H1 (cell line): ENCODE measurements at regions not wholly inside any gene's neighbourhood (a gene's known extent, or its start where the extent isn't known, plus 50 kb on each side); places are given as distances from the start of the nearest gene placed in this dataset.

Source experiments
- EP300 ChIP-seq, 2 experiments: IDR thresholded peaks; 1 replicate in 1 of 2; 2 replicates in 1 of 2; pipeline ENCODE4 v1.6.1; 2011 to 2012; ENCODE audit warnings: low read depth in 2 of 2, low read length in 2 of 2, mild to moderate bottlenecking in 2 of 2, borderline replicate concordance in 1 of 2, inconsistent platforms in 1 of 2, moderate library complexity in 1 of 2
- TAF1 ChIP-seq: IDR thresholded peaks from 2 replicates; pipeline ENCODE4 v1.6.1; 2011; ENCODE audit warnings: mild to moderate bottlenecking, low read depth, low read length

- no peak for TF ChIP-seq TAF1
- no peak for TF ChIP-seq EP300 (IDR thresholded peaks at IDR 0.05; ENCODE audit: borderline replicate concordance in 1 of 2, low read depth in 2 of 2, low read length in 2 of 2)
These were observed 308.9 kb downstream of the ETAA1 start (continued) for GRCh38 chr2:67706082-67706481.
